Panc1 (cell line): ENCODE measurements at regions not wholly inside any gene's neighbourhood (a gene's known extent, or its start where the extent isn't known, plus 50 kb on each side); places are given as distances from the start of the nearest gene placed in this dataset.

Experiments
- ATAC-seq: fragments of 200-7000 bp; cut with Tn5 transposase; 2 replicates; pipeline ENCODE4 v1.9.1; 2020; ENCODE audit warnings: mild to moderate bottlenecking, moderate library complexity
- BruUV-seq: library from RNA; stranded (reverse); fragments of 400-500 nt; replicated peaks from 2 replicates; lab custom pipeline; 2021; lab: Mats Ljungman, UMichigan
- CTCF ChIA-PET: fragments of 300-600 bp; sonication (Branson Sonifier 250); formaldehyde crosslinking; loops from one replicate; lab custom pipeline; 2022; ENCODE audit warnings: antibody characterized with exemption; lab: Charles Lee
- POLR2A ChIA-PET: fragments of 300-600 bp; sonication (Branson Sonifier 250); formaldehyde crosslinking; loops from one replicate; lab custom pipeline; 2022; ENCODE audit warnings: antibody characterized with exemption; lab: Charles Lee
- DNase-seq: peaks from one replicate; pipeline ENCODE4 v3.0.0-alpha.2; 2010; ENCODE audit warnings: low read depth, low spot score
- H3K27ac ChIP-seq: 2 replicates; pipeline ENCODE4 v1.5.1; 2011; ENCODE audit warnings: mild to moderate bottlenecking, low read length, inconsistent platforms
- H3K27me3 ChIP-seq: fragments of 200-500 bp; sonication (Bioruptor generic); 2 replicates; pipeline ENCODE4 v1.6.0; 2014; ENCODE audit warnings: low read length, inconsistent platforms; ENCODE audit not compliant: control insufficient read depth, insufficient read depth
- H3K36me3 ChIP-seq: fragments of 200-500 bp; sonication (Bioruptor generic); 2 replicates; pipeline ENCODE4 v1.5.1; 2014; ENCODE audit warnings: inconsistent platforms, mild to moderate bottlenecking, low read length, moderate library complexity; ENCODE audit not compliant: control insufficient read depth, insufficient read depth
- H3K4me1 ChIP-seq: 2 replicates; pipeline ENCODE4 v1.5.1; 2011; ENCODE audit warnings: inconsistent platforms, mild to moderate bottlenecking, low read length, moderate library complexity; ENCODE audit not compliant: control insufficient read depth, insufficient read depth
- H3K4me3 ChIP-seq, 2 experiments: 2 replicates each; pipeline ENCODE4 v1.5.1; 2011 to 2012; ENCODE audit warnings: low read depth in 2 of 2, low read length in 2 of 2, mild to moderate bottlenecking in 2 of 2, inconsistent platforms in 1 of 2, moderate library complexity in 1 of 2
- H3K9me3 ChIP-seq: fragments of 200-500 bp; sonication (Bioruptor generic); 2 replicates; pipeline ENCODE4 v1.5.1; 2014; ENCODE audit warnings: low read depth, mild to moderate bottlenecking, inconsistent platforms, low read length, moderate library complexity; ENCODE audit not compliant: control insufficient read depth, insufficient read depth
- POLR2AphosphoS5 ChIP-seq: IDR thresholded peaks from 2 replicates; pipeline ENCODE4 v1.6.1; 2012; ENCODE audit warnings: mild to moderate bottlenecking, low read depth, low read length, moderate library complexity
- SIN3A ChIP-seq: IDR thresholded peaks from 2 replicates; pipeline ENCODE4 v1.6.1; 2012; ENCODE audit warnings: low read depth, mild to moderate bottlenecking, low read length, moderate library complexity, borderline replicate concordance; ENCODE audit not compliant: insufficient read depth
- TCF7L2 ChIP-seq: IDR thresholded peaks from 2 replicates; pipeline ENCODE4 v1.6.1; 2011; ENCODE audit warnings: mild to moderate bottlenecking, low read depth, low read length, inconsistent platforms
- in situ Hi-C: cut with HindIII; loops from 2 replicates; pipeline ENCODE4 v1.10.0; 2016; ENCODE audit warnings: low sequenced_read_pairs, low pct_unique_long_range_greater_than_20kb
- intact Hi-C: fragments of 100-400 bp; cut with micrococcal nuclease; formaldehyde crosslinking; loops from one replicate; pipeline ENCODE4 v1.10.0; 2022; ENCODE audit not compliant: unreplicated experiment
- TF ChIP-seq, protein P1 (sequence below), 2 experiments: IDR thresholded peaks; 2 replicates each; pipeline ENCODE4 v1.6.1; 2011 to 2012; ENCODE audit warnings: low read depth in 2 of 2, control low read depth in 1 of 2, low read length in 1 of 2, mild to moderate bottlenecking in 1 of 2, moderate library complexity in 1 of 2; ENCODE audit not compliant: insufficient read depth in 1 of 2
- TF ChIP-seq, protein P2 (sequence below): fragments of 450-650 bp; IDR thresholded peaks from 2 replicates; pipeline ENCODE4 v1.5.1; 2017; ENCODE audit warnings: mild to moderate bottlenecking

DNA sequence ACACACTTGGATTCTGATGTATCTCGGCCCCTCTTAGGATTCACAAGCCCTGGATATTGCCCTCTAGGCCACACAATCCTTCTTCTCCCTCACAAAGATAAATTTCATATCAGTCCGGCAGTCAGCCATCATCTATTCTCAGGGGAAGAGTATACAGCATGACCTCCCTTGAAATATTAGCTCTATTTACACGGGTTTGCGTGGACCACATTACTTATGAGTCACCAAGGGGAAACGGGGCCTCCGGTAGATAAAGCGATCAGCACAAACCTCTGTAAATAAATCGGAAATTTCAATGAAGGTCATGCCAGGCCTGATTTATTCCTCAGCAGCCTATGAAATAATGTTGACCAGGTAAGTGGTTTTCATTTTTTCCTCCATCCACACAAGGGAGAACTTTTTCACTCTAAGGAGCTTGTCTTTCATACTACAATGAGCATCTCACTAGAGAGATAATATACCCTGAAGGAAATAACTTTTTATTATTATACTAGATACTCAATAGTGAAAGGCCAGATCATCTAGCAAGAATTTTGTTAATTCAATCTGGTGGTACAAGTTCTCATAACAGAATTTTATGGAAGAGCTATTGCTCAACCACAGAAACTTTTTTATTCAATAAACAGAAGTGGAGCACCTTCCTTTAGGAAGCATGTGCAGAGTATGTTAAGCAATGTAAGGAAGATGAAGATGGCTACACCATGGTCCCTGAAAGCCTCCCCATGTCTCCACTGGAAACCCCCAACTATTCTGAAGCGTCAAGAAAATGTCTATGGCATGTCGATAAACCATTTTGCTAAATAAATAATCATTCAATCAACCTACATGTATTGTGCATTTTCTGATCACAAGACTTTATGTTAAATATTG, 125.2 kb upstream of the PIK3C3 start:
- Histone ChIP-seq H3K27me3 (no peaks in the 10 kb centered on the region), H3K4me3 (no peak overlapping the region), H3K9me3 (no peaks in the 10 kb centered on the region), H3K4me1 (no peaks in the 10 kb centered on the region), H3K36me3 (no peaks in the 10 kb centered on the region), H3K27ac (no peak overlapping the region)
- ATAC-seq (no peak), DNase-seq (no peak)
- no TSS peak for BruUV-seq
- ChIA-PET POLR2A (no interaction called here), CTCF (no interaction called here)
- in situ Hi-C loops = no loop called here
- intact Hi-C loops = no loop called here
- TF ChIP-seq SIN3A (no peak), POLR2AphosphoS5 (no peak), TCF7L2 (no peak)
- TF ChIP-seq, protein P1, sequence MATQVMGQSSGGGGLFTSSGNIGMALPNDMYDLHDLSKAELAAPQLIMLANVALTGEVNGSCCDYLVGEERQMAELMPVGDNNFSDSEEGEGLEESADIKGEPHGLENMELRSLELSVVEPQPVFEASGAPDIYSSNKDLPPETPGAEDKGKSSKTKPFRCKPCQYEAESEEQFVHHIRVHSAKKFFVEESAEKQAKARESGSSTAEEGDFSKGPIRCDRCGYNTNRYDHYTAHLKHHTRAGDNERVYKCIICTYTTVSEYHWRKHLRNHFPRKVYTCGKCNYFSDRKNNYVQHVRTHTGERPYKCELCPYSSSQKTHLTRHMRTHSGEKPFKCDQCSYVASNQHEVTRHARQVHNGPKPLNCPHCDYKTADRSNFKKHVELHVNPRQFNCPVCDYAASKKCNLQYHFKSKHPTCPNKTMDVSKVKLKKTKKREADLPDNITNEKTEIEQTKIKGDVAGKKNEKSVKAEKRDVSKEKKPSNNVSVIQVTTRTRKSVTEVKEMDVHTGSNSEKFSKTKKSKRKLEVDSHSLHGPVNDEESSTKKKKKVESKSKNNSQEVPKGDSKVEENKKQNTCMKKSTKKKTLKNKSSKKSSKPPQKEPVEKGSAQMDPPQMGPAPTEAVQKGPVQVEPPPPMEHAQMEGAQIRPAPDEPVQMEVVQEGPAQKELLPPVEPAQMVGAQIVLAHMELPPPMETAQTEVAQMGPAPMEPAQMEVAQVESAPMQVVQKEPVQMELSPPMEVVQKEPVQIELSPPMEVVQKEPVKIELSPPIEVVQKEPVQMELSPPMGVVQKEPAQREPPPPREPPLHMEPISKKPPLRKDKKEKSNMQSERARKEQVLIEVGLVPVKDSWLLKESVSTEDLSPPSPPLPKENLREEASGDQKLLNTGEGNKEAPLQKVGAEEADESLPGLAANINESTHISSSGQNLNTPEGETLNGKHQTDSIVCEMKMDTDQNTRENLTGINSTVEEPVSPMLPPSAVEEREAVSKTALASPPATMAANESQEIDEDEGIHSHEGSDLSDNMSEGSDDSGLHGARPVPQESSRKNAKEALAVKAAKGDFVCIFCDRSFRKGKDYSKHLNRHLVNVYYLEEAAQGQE (IDR thresholded peaks at IDR 0.05; ENCODE audit: insufficient read depth in 1 of 2, low read depth in 2 of 2, low read length in 1 of 2) = no peak
- TF ChIP-seq, protein P2, sequence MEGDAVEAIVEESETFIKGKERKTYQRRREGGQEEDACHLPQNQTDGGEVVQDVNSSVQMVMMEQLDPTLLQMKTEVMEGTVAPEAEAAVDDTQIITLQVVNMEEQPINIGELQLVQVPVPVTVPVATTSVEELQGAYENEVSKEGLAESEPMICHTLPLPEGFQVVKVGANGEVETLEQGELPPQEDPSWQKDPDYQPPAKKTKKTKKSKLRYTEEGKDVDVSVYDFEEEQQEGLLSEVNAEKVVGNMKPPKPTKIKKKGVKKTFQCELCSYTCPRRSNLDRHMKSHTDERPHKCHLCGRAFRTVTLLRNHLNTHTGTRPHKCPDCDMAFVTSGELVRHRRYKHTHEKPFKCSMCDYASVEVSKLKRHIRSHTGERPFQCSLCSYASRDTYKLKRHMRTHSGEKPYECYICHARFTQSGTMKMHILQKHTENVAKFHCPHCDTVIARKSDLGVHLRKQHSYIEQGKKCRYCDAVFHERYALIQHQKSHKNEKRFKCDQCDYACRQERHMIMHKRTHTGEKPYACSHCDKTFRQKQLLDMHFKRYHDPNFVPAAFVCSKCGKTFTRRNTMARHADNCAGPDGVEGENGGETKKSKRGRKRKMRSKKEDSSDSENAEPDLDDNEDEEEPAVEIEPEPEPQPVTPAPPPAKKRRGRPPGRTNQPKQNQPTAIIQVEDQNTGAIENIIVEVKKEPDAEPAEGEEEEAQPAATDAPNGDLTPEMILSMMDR = no peak

- ATAC-seq = no peak
- TF ChIP-seq POLR2AphosphoS5 (no peak), SIN3A (no peak), TCF7L2 (no peak)
- TF ChIP-seq, protein P1 (IDR thresholded peaks at IDR 0.05; ENCODE audit: insufficient read depth in 1 of 2, low read depth in 2 of 2, low read length in 1 of 2) = no peak
- TF ChIP-seq, protein P2 = no peak
- Histone ChIP-seq H3K27ac (no peak overlapping the region), H3K4me3 (no peak overlapping the region), H3K36me3 (no peaks in the 10 kb centered on the region), H3K27me3 (no peaks in the 10 kb centered on the region), H3K9me3 (no peaks in the 10 kb centered on the region), H3K4me1 (no peaks in the 10 kb centered on the region)
- intact Hi-C loops = no loop called here
- CTCF ChIA-PET = no interaction called here
- DNase-seq = no peak
- POLR2A ChIA-PET = no interaction called here
- in situ Hi-C loops = no loop called here
- no TSS peak for BruUV-seq
Measured at GRCh38 chr18:41828137-41828536, 126.9 kb upstream of the PIK3C3 start.
